DMS 273 treated with DMSO at 0.1 percent for 48 hours (cell line): ENCODE measurements at regions not wholly inside any gene's neighbourhood (a gene's known extent, or its start where the extent isn't known, plus 50 kb on each side); places are given as distances from the start of the nearest gene placed in this dataset.

Experiments
- DNase-seq: peaks from one replicate; lab custom pipeline; 2025; lab: John Stamatoyannopoulos, UW

DNA sequence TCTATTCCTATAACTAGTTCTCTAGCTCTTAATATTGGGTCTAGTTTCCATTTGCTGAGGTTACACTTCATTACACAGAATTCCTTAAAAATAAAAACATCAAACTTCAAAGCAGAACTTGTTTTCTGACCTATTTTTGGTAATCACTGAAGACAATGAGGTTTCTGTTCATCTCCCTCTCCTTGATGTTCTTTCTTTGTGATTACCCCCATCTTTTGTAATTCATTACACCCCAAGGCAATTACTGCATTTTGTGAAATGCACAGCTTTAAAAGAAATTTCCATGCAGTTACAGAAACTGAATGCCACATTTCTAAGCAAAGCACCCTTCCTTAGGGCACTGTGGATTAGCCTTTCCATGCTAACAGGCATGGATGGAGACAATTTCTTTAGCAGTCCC lies 363.2 kb upstream of the RND3 start:
- DNase-seq, result no peak

DNA sequence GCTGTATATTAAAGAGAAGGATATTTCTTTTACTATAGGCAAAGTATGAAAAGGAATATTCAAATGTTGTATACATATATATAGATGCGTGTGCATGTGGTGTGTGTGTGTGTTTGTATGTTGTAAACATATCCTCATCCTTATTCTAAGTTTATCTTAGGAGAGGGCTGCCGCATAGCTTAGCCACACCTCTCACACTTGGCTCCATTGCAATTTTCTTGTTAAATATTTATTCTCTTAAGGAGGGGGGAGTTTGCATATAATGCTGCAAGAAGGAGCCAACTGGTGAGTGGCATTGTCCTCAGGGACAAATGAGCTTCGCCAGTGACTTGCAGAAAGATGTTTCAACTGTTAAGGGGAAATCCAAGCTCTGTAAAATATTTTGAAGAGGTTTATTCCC lies 360.1 kb upstream of the RND3 start:
- no peak for DNase-seq

GRCh38 chr2:150846691-150847090 lies 359.2 kb upstream of the RND3 start:
- DNase-seq, result no peak

DNA sequence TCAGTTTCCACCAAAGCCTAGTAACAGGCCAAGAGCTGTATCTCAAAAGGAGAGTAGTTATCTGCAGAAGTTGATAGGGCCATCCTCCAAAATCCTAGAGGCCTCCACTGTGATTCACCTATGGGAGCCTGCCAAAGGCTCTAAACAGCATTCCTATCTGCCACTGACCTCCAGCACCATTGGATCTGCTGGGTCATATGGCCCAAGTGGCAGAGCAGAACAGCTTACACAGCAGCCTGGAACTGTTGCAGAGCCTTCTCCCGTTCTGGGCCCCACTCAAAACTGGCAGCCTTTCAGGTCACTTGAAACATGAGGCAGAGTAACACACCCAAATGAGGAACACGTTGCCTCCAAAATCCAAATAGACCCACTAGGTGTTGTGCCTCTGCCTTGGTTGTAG lies 345.2 kb upstream of the RND3 start:
- no peak for DNase-seq

DNA sequence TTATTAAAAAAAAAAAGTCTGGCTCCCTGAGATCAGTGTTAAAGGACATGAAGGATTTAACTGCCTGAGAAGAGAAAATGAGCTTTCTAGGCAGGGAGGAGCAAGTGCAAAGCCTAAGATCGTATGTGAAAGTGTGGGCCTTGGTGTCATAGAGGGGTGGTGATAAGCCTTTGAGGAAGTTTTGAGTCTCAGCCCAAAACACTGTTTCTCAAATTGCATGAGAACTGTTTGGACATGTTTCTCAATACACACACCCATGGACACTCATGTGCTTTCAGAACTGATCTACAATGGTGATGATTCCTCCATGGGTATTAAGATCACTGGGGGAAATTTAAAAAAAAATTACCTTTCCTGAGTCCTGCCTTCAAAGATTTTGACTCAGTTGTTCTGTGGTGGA lies 336.7 kb upstream of the RND3 start:
- no peak for DNase-seq

GRCh38 chr2:150817422-150817821 lies 330.0 kb upstream of the RND3 start:
- no peak for DNase-seq

DNA sequence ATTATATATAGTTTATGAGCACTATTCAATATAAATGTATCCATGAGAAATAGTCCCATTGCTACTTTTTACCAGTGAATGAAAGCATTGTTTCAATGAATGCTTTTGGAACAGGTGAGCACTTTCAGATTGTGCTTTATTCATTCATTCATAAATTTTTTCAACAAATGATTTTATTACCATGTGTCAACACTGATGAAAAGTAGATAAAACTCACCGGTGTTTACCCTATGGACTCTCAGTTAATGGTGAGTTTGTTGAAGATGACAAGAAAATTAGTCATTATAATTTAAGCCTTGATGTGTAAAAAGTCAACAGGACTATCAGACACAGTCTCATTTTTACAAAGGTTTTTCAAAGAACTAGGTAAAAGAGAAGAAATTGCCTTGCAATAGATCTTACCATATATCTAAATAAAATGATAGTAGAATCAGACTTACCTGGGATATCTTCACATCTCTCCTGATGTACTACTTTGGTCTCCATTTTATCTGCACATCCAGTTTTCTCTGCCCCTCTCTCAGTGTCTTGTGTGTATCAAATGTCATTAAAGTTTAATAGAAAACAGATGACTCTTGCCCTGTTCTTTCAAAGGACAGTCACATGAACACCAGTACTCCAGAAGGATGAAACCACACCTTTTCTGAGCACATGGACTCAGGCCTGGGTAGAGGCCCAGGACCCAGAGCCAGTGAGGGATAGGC lies 325.3 kb upstream of the RND3 start:
- DNase-seq, result no peak

- DNase-seq, result no peak
Observed at GRCh38 chr2:150812066-150812465, 324.6 kb upstream of the RND3 start.

DNA sequence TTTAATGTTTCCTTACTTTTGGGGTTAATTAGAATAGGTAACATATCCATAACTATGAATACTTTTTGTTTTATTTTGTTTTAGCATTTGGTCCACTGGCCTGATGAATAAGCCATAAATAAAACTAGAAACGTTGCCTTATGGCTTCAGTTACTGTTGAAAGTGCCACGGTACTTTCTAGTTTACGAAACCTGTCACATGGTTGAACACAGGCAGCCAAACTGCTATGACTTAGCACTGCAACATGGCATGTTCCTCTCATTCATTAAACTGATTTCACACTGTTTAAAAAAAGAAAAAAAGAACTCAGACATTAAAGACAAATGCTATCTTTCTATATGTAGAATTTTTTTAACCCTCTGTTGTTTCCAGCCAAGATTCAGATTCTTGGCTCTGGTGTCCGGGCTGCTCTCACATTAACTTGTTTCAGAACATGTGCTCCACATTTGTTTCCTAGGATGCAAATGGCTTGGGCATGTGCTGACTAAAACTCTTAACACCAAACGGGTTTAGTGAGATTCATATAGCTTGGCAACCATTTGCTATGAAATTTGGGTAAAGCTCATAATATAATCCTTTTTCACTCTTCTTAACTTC lies 323.9 kb upstream of the RND3 start:
- DNase-seq, result no peak

- DNase-seq, result peak; percentile 35
Observed at GRCh38 chr2:150809103-150809502, 321.6 kb upstream of the RND3 start.

- DNase-seq, result no peak
Observed at GRCh38 chr2:150806336-150806735, 318.9 kb upstream of the RND3 start.

- no peak for DNase-seq
Observed at GRCh38 chr2:150803689-150804398, 316.4 kb upstream of the RND3 start.

GRCh38 chr2:150802635-150803034 lies 315.2 kb upstream of the RND3 start:
- no peak for DNase-seq

DNA sequence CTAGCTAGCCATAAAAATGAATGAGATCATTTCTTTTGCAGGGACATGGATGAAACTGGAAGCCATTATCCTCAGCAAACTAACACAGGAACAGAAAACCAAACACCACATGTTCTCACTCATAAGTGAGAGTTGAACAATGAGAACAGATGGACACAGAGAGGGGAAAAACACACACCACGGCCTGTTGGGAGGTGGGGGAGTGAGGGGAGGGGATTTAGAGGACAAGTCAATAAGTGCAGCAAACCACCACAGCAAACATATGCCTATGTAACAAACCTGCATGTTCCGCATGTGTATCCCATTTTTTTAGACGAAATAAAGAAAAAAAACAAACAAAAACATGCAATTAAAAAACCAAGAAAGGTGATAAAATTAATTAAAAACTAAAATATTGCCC lies 308.8 kb upstream of the RND3 start:
- peak; percentile 73 for DNase-seq

DNA sequence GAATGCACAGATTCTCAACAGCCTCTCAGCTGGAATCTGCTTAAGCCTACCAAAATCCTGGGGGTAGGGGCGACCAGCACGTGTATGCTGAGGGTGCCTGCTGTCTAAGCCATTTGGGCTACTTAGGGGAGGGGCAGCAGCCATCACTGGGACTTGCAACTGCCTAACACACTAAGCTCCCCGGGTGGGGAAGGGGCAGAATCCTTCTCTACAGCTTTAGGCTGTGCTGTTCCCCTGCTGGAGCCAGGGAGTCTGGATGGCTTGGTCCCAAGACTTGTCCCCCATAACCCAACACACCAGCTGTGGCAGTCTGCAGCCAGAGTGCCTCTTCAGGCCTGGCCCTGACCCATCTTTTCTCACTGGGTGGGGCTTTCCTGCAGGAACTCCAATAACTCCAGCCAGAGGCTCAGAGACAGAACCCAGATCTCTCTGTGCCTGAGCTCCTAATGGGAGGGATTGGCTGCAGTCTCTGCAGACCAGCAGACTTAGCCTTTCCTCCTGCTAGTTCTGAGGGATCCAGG lies 305.4 kb upstream of the RND3 start:
- no peak for DNase-seq

- DNase-seq, result no peak
Observed at GRCh38 chr2:150791567-150791966, 304.1 kb upstream of the RND3 start.

GRCh38 chr2:150789376-150789905 lies 302.0 kb upstream of the RND3 start:
- no peak for DNase-seq

- DNase-seq, result no peak
Observed at GRCh38 chr2:150788426-150789140, 301.1 kb upstream of the RND3 start.

GRCh38 chr2:150787353-150788093 lies 300.1 kb upstream of the RND3 start:
- no peak for DNase-seq

DNA sequence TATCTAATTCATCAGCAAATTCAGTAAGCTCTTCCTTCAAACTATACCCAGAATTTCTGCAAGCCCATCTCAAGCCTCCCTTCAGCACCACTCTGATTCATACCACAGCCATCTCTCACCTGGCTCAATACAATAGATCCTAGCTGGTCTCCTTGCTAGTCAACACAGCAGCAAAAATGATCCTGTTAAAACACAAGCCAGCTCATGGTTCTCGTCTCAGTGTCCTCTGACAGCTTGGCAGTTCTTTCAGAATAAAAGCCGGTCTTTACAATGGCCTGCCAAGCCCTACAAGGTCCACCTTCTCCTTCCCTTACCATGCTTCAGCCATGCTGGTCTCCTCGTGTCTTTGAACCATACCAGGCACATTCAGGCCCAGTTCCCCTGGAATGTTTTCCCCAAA lies 296.9 kb upstream of the RND3 start:
- DNase-seq, result no peak

- DNase-seq, result no peak
Observed at GRCh38 chr2:150783896-150784295, 296.4 kb upstream of the RND3 start.

- no peak for DNase-seq
Observed at GRCh38 chr2:150783015-150783414, 295.5 kb upstream of the RND3 start.
